NCI-H1417 treated with DMSO at 0.1 percent for 48 hours (cell line): ENCODE measurements at regions not wholly inside any gene's neighbourhood (a gene's known extent, or its start where the extent isn't known, plus 50 kb on each side); places are given as distances from the start of the nearest gene placed in this dataset.
"Not testable (repeated sequence)": the region's sequence is repeated elsewhere in the genome, so short reads cannot be mapped to it uniquely, and the experiment has no call there.

Experiments
- DNase-seq: peaks from one replicate; lab custom pipeline; 2025; lab: John Stamatoyannopoulos, UW

DNA sequence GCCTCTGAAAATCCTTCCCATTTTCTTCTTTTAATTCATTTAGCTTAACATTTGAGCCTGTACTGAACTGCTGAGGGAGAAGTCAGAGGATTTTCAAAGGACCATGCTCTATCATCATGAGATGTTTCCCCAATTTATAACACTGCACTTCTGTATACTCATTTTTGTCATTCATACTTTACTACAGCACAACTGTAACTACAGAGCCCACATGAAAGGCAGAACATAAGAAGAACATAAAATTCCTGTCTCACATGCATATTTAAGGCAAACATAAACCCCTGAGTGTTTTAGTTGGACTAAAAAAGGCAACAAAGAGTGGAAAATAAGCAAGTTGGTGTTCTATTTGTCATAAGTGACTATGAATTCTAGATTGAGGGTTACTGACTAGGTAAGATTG is 237.7 kb upstream of the ARPP21 start:
- DNase-seq = no peak

DNA sequence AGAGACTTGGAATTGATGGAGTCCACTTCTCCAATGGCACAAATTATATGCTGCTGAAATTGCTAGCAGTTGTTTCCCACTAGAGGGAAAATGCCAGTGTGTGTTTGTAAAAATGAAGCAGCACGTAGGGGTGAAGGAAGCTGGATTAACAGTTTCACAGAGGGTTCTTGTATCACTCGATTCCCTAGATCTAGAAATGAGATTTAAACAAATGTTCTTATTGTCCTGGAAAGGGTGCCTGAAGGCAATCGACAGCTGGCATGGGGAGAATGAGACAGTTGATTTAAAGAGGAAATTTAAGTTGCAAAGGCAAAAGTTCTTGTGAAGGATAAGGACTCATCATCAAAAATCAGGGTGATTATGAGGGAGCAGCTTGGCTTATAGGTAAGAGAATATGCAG is 234.8 kb upstream of the ARPP21 start:
- no peak for DNase-seq

DNA sequence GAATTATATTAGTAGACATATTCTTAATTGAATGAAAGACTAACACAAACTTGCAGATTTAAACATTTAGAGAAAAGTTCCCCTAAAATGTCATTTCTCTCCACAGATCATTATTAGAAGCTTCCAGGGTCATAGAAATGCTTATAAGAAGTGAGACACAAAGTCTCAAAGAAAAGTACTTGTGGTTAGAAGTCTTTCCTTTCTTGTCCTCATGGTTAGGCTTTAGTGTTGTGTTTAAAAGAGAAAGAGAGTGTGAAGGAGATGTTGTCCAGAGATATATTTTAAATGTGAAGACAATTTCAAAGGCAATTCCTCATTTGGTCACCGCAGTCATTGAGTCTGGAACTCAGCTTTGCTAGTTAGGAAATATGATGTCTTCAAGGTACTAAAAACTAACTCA is 230.4 kb upstream of the ARPP21 start:
- DNase-seq = no peak

DNA sequence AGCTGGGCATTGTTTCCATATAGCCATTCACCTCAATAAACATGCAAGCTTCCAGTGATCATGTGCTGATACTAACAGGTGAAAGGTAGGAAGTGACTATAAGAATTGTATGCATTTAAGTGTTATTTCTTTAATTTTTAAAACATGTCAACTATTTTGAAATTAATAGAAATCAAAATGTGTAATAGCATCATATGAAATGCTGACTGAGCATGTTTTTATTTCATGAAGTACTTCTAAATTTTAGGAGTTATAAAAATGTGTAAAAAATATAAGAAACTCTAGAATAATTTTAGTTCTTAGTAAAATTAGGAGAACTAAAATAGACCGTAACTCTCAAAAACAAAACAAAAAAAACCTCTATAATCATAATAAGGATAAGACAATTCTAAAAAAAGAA is 229.3 kb upstream of the ARPP21 start:
- no peak for DNase-seq

DNA sequence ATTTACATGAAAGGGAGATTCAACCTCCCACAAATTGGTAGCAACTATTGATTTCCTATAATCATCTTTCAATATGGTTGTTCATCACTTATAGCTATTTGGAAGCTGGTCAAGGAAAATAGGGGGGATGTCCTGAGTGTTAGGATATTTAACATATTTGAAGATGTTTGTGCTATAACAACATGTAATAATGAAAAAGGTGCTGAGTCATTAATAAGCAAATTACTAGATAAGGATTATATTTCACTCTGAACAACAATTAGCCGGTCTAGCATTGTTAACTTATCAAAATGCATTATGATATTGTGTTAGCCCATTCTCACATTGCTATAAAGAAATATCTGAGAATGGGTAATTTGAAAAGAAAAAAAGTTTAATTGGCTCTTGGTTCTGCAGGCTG is 225.8 kb upstream of the ARPP21 start:
- no peak for DNase-seq

DNA sequence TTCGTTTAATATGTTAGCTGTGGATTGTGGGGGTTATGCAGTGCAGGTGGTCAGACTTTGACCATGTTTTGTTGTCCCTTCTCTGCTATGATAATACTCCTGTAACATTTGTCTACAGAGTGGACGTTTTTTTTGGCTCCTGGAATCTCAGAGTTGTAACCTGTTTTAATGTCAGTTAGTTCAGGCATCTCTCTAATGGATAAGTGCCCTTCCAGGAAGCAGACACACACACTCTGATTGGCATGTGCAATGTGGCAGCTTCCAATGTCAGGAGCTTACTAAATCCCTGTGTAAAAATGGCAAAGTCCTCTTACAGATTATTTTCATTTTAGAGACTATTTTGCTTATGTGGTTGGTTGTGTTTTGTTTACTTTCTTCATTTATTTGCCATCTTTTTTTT is 222.2 kb upstream of the ARPP21 start:
- DNase-seq = no peak

DNA sequence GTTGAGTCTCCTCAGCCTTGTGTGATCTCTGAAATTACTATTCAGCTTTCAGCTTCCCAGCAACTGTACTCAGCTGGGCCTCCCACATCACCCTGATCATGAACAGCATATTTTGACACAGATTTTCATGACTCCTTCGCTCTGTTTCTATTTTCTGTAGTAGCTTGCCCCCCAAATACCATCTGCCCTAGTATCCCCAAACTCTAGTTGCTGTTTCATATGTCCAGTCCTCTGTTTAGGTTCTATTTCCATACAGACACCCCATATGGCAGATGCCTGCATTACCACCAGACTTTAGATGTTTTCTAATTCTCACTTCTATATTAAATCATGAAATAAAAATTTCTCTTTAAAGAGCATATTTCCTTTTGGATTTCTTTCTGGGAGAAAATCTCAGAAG is 217.2 kb upstream of the ARPP21 start:
- DNase-seq = no peak

DNA sequence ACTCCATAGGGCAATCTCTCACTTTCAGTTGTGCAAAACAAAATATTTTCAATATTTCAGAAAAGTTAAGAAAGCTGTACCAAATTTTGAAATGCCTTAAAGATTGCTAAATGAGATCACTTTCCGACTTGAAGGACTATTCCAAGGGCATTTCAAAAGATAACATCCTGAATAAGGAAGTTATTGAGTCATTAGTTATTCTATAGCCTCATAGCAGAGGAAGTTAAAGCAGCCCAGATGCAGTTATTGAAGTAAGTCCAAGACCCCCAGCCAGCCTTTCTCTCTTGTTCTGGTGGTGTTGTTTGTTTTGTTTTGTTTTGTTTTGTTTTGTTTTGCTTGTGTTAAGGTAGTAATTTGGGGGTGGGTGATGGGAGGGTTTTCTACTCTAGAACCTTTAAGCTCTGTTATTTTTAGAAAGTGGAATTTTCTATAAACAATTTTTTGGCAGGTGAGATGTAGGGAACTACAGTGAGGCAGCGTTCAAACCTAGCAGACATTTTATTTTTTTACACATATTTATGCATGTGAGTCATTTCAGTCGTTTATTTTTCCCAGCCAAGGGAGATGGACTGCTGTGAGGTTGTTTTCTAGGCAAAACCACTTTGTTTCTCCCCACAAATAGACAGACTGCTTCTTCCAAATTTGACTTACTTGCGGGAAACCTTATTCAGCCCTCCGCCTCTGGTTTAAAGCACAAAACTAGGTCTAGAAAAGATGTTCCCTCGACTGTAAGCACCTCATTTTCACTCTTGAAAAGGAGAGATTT is 216.3 kb upstream of the ARPP21 start:
- no peak for DNase-seq

DNA sequence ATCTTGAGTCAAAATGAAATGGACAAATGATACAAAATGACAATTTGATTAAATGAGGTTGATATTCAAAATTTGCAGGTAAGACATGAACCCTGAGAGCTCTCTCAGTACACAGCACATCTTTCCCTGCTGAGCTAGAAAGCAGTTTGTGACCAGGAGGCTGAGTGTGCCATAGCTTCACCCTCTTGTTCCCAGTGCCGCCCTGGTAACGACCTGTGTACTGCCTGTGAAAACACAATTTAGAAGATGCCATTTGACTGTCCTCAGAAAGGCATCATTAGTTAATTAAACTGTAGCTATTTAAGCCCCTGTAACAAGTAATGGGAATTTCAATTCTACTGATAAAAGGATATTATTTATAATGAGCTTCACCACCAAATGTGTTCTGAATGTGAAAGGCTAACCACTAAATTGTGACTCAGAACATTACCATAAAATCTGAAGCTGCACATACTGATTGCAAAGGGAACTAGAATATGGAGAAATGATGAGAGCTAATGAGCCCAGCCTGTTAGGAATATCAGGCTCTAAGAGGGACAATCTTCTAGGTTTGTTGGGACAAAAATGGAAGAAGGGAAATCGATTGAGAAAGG is 212.9 kb upstream of the ARPP21 start:
- DNase-seq = no peak

DNA sequence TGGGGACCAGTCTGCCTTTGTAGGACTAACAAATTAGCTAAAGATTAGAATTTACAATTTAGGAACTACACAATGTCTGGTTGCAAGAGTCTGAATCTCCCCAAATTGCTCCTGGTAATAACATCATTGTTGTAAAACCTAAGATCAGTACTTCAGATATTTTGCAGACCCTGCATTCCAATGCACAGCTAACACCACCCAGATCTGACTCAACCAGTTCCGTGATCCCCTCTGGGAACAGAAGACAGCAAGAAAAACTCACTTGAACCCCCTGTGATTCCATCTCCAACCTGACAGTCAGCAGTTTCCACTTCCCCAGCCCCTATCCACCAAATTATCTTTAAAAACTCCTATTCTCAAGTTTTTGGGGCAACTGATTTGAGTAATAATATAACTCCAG is 201.9 kb upstream of the ARPP21 start:
- DNase-seq = no peak

DNA sequence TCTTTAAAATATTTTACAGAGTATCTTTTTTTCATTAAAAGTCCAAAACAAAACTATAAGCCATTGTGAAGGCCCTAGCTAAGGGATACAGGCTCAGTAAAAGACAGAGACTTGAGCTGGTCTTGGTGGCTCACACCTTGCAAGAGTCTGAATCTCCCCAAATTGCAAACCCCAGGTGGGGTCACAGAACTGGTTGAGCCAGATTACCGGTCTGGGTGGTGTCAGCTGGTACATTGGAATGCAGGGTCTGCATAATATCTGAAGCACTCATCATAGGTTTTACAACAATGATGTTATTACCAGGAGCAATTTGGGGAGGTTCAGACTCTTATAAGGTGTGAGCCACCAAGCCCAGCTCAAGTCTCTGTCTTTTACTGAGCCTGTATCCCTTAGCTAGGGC is 201.2 kb upstream of the ARPP21 start:
- DNase-seq = no peak

DNA sequence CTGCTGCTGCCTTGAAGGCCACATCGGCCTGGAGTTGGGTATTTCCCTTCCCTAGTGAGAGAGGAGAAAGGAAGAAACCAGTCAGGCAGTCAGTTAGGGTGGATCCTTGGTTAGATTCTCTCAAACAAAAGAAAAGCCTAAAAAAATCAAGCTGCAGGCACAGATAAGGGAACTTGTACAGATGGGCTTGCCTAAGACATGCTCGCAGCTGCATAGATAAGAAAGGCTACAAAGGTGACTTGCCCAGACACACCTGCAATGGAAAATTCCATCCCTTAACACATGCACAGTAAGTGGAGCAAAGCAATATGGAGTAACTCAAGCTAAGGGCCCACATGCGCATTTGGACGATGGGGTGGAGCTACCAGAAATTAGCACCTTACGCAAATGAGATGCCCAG is 199.7 kb upstream of the ARPP21 start:
- DNase-seq = no peak

DNA sequence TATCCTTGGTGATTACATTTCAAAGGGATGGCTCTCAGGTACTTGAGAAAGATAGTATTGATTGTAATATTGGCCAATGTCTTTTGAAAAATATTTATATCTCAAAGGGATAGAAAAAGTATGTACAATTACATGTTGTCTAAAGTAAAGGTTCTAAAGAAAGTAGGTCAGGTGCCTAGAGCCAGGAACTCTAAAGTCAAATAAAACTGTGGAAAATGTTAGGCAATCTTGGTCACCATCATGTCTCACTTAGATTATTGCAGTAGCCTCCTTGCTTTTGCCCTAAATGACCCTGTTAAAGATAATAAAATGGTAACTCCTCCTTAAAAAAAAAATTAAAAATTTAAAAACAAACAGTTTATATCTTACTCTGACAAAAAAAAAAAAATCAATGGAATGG is 198.5 kb upstream of the ARPP21 start:
- DNase-seq = no peak

DNA sequence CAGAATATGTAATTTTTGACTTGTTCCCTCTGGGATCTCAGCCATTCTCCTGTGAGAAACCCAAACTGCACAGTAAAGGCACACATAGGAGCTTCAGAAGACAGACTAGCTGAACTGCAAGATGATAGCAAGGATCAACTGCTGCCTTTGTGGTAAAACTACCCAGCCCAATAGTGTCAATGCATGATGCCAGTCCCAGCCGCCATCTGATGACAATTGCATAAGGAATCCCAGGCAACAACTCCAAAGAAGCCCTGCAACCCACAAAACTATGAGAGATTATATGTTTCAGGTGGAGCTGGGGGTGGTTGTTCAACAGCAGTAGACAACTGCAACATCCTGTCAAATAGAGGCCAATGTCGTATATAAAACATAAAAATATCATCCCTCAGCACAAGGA is 192.4 kb upstream of the ARPP21 start:
- no peak for DNase-seq

DNA sequence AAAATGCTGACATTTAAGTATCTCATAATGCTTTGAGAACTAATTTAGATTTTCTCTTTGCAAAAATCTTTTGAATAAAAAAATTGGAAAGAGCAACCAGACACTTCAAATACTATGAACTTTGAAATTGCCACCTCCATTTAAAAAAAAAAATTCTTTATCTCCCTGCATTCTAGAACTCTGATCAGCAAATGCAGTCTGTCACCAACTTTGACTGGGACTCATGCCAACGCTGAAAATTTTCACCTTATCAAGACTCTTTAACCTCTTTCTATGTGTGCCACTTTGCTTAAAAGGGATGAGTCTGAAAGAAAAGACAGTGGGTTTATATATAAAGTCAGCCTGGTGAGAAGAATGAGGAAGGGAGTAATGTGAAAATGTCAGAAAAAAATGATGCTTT is 191.2 kb upstream of the ARPP21 start:
- no peak for DNase-seq

DNA sequence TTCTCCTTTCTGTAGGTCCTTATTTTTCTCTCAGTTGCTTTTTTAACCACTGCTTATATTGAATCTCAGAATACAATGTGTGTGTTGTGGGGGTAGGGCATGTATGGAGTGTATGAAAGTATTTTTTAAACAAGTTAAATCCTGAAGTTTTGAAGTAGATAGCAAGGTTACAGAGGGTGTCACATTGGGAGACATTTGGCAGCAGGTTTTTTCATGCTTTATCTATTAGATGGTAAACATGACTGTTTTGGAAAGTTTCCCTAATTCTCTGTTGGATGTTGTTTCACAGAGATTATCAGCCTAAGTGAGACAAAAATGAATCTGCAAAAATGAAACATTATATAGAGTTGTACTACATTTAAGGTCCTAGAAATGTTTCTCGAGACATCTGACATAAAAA is 190.6 kb upstream of the ARPP21 start:
- DNase-seq = no peak

DNA sequence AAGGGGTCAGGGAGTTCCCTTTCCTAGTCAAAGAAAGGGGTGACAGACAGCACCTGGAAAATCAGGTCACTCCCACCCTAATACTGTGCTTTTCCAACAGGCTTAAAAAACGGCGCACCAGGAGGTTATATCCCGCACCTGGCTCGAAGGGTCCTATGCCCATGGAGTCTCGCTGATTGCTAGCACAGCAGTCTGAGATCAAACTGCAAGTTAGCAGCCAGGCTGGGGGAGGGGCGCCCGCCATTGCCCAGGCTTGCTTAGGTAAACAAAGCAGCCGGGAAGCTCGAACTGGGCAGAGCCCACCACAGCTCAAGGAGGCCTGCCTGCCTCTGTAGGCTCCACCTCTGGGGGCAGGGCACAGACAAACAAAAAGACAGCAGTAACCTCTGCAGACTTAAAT is 184.5 kb upstream of the ARPP21 start:
- DNase-seq = not testable (repeated sequence)

DNA sequence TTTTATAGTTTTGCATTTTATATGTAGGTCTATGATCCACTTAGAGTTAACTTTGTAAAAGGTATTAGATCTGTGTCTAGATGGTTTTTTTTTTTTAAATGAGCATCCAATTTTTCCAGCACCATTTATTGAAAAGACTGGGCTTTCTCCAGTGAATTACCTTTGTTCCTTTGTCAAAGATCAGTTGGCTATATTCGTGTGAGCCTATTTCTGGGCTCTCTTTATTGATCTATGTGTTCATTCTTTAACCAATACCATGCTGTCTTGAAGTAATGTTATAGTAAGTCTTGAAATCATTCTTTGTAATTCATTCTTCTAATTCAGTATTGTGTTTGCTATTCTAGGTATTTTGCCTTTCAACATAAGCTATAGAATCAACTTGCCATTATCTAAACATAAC is 165.4 kb upstream of the ARPP21 start:
- no peak for DNase-seq

DNA sequence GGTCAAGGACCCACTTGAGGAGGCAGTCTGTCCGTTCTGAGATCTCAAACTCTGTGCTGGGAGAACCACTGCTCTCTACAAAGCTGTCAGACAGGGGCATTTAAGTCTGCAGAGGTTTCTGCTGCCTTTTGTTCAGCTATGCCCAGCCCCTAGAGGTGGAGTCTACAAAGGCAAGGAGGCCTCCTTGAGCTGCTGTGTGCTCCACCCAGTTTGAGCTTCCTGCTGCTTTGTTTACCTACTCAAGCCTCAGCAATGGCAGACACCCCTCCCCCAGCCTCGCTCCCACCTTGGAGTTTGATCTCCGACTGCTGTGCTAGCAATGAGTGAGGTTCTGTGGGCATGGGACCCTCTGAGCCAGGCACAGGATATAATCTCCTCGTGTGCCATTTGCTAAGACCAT is 156.8 kb upstream of the ARPP21 start:
- DNase-seq = not testable (repeated sequence)

DNA sequence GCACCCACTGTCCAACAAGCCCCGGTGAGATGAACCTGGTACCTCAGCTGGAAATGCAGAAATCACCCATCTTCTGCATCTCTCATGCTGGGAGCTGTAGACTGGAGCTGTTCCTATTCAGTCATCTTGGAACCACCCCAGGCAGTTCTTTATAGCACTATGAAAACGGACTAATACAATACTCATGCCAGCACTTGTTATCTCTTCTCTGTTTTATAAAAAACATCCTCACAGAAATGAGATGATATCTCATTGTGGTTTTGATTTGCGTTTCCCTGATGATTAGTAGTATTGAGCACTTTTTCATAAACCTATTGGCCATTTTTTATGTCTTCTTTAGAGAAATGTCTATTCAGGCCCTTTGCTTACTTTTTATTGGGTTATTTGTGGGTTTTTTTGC is 156.2 kb upstream of the ARPP21 start:
- DNase-seq = no peak

DNA sequence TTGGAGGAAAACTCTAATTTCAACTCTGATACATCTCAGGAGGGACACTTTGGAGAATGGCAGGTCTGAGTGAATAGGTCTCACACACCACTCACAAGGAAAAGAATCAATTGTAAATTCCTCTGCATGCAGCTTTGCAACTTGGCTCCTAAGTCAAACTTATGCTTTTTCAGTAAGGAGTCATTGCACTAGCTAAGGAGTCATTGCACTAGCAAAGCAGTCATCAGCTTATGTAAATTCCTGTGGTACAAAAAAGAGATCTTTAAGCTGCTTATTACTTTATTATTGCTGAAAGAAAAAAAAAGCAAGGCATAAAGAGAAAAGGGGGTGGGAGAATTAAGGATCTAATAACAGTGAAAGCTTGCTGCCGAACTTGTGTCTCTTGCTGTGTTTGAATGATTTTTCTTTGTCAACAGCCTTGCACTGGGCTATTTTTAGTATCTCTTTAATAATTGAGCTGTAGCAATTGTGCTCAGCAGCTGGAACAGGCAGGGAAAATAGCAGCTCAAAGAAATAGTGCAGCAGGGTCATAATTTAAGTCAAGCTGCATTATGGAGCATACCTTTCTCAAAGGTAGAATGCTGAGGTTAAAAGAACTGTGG is 154.3 kb upstream of the ARPP21 start:
- peak; percentile 43 for DNase-seq

DNA sequence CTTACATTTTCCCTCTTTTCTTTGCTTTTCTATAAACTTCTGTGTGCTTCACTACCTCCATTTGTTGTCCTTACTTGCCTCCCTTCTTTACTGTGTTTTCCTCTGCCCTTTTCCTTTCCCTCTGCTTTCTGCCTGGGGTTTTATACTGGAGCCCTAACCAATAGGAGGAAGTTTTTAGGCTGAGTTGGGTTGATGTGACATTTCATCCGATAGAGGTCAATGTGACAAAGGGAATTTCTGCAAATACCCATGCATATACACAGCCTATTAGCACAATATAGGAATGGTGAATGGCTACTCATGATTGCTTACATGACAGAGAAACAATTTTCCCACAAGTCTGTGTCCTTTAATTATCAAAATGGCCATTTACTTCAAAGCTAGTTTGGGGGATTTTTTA is 153.0 kb upstream of the ARPP21 start:
- no peak for DNase-seq

DNA sequence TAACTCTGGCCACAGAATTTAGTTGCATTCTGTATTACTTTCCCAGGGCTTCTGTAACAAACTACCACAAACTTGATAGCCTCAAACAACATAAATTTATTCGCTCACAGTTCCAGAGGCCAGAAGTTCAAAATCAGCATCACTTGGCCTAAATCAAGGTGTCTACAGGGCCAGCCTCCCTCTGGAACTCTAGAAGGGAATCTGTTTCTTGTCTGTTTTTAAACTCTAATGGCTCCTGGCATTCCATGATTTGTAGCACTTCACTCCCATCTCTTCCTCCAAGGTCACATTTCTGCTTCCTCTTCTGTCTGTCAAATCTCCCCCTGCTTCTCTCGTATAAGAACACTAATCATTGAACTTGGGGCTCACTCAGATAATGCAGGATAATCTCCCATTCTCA is 151.9 kb upstream of the ARPP21 start:
- DNase-seq = no peak

DNA sequence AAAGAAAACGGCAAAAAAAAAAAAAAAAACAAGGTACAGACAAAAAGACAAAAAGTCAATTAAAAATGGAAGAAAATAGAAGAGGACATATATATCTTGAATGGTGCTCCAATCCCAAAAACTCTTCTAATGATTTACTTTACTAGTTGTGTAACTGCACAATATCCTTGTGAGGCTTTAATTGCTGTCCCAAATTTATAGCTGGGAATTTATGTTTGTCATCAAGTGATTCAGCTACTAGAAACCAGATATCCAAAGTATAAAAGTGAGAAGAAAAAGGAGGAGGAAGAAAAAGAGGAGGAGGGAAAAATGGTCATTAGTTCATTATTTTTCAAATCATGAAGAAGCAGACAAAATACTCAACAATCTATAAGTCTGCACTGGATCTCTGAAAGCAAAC is 150.8 kb upstream of the ARPP21 start:
- no peak for DNase-seq
